ENCODE measurements at regions not wholly inside any gene's neighbourhood (a gene's known extent, or its start where the extent isn't known, plus 50 kb on each side); places are given as distances from the start of the nearest gene placed in this dataset.

DNA sequence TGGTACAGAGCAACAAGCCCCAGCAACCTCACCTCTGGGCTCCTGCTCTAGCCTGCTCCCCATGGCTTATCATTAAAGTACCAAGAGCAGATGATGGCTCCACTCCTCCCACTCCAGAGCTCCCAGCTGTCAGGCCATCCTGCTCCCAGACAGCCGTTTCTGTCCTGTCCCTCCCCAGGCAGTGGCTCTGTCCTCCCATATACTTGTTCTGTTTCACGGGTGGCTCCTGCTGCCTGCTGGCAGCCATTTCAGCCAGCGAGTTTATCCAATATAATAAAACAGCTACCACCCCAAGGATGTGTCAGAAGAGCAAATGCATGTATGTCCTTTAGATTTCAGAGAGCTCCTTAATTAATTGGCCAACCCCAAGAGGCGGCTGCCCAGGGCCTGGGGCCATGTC lies 79.4 kb upstream of the VSTM2B start:
- Histone ChIP-seq H3K9me3 (peaks cover 0 to 8% (median 0%) of the 10 kb centered on the region in 3 donors), H3K4me3 (no peak overlapping the region), H3K36me3 (no peaks in the 10 kb centered on the region), H3K27me3 (peaks cover 36% of the 10 kb centered on the region), H3K4me1 (no peaks in the 10 kb centered on the region), H3K27ac (no peak overlapping the region)
- TF ChIP-seq POLR2A (IDR thresholded peaks at IDR 0.05) (no peak), EP300 (IDR thresholded peaks at IDR 0.05) (no peak), POLR2AphosphoS5 (IDR thresholded peaks at IDR 0.05) (no peak)
- TF ChIP-seq, protein P1, sequence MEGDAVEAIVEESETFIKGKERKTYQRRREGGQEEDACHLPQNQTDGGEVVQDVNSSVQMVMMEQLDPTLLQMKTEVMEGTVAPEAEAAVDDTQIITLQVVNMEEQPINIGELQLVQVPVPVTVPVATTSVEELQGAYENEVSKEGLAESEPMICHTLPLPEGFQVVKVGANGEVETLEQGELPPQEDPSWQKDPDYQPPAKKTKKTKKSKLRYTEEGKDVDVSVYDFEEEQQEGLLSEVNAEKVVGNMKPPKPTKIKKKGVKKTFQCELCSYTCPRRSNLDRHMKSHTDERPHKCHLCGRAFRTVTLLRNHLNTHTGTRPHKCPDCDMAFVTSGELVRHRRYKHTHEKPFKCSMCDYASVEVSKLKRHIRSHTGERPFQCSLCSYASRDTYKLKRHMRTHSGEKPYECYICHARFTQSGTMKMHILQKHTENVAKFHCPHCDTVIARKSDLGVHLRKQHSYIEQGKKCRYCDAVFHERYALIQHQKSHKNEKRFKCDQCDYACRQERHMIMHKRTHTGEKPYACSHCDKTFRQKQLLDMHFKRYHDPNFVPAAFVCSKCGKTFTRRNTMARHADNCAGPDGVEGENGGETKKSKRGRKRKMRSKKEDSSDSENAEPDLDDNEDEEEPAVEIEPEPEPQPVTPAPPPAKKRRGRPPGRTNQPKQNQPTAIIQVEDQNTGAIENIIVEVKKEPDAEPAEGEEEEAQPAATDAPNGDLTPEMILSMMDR (IDR thresholded peaks at IDR 0.05): no peak
- 60% methylated on average over 3 of the region's 4 CpGs; no CpG with 5 or more reads in 1 of the 2 donors for WGBS, 2 donors (ENCODE audit: low coverage in 1 of 2)
- no peak for ATAC-seq

DNA sequence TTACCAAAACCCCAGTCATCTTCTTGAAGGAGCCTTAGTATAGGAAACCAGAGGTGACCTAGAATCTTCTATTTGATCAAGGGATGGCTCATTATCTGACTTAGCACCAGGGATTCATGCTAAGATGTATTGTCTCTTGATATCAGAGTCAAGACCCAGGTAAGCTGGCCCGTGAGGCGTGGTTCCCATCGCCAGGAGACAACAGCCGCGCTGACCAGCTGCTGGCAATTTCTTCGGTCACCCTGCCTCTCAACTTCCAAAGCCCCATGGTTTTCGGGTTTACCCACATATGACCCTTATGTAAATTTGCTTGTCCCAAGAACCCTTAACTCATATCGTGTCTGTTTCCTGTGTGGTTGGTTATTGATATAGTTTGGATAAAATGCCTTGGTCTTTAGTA lies 77.7 kb upstream of the VSTM2B start:
- H3K36me3 ChIP-seq: no peaks in the 10 kb centered on the region
- peaks cover 24% of the 10 kb centered on the region for H3K27me3 ChIP-seq
- H3K4me1 ChIP-seq: no peaks in the 10 kb centered on the region
- TF ChIP-seq EP300 (IDR thresholded peaks at IDR 0.05) (no peak), POLR2AphosphoS5 (IDR thresholded peaks at IDR 0.05) (no peak), POLR2A (IDR thresholded peaks at IDR 0.05) (no peak)
- TF ChIP-seq, protein P1 (IDR thresholded peaks at IDR 0.05): no peak
- no peaks in the 10 kb centered on the region for H3K9me3 ChIP-seq
- WGBS, 2 donors (ENCODE audit: low coverage in 1 of 2): 73 to 86% methylated on average over 8 of the region's 8 CpGs
- H3K27ac ChIP-seq: no peak overlapping the region
- H3K4me3 ChIP-seq: no peak overlapping the region
- no peak for ATAC-seq

DNA sequence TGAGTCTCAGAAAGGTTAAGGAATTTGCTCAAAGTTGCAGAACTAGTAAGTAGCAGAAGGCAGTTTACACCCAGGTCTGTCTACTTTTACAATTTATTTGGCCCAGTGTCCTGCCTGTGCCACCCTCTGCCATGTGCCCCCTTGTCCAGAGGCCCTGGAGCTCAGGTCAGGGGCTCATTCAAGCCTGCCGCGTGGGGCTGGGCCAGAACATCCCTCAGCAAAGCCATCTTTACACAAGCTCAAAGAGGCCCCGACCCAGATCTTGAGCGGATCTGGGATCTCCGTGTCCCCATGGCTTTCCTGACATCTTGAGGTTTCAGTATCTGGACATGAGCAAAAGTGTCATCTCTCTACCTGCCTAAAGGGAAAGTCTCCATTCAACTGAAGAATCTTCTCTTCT lies 76.4 kb upstream of the VSTM2B start:
- no peak overlapping the region for H3K27ac ChIP-seq
- no peak for ATAC-seq
- WGBS, 2 donors (ENCODE audit: low coverage in 1 of 2): 79 to 87% methylated on average over 3 to 5 of the region's 5 CpGs
- no peaks in the 10 kb centered on the region for H3K9me3 ChIP-seq
- no peaks in the 10 kb centered on the region for H3K4me1 ChIP-seq
- no peak overlapping the region for H3K4me3 ChIP-seq
- TF ChIP-seq POLR2AphosphoS5 (IDR thresholded peaks at IDR 0.05): no peak
- TF ChIP-seq, protein P1 (IDR thresholded peaks at IDR 0.05): no peak
- TF ChIP-seq EP300 (IDR thresholded peaks at IDR 0.05): no peak
- no peak for TF ChIP-seq POLR2A (IDR thresholded peaks at IDR 0.05)
- H3K36me3 ChIP-seq: no peaks in the 10 kb centered on the region
- peaks cover 24% of the 10 kb centered on the region for H3K27me3 ChIP-seq

DNA sequence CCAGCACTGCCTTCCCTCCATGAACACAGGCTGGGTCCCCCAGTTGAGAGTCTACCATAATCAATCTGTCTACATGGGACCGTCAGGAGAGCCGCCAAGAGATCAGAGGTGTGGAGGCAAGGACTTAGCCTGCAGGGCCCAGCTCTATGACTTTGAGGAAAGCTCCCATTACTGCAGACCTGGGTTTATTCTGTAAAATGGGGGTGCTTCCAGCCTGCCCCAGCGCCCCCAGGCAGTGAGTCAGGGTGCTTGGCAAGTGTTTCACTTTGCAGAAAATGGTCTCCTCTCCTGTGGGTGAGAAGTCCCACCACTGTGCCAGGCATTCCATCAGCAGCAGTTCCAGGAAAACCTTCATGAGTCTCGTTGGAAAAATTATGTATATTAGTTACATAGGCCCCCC lies 75.5 kb upstream of the VSTM2B start:
- H3K4me3 ChIP-seq: no peak overlapping the region
- TF ChIP-seq EP300 (IDR thresholded peaks at IDR 0.05): no peak
- TF ChIP-seq POLR2AphosphoS5 (IDR thresholded peaks at IDR 0.05): no peak
- TF ChIP-seq POLR2A (IDR thresholded peaks at IDR 0.05): no peak
- TF ChIP-seq, protein P1 (IDR thresholded peaks at IDR 0.05): no peak

DNA sequence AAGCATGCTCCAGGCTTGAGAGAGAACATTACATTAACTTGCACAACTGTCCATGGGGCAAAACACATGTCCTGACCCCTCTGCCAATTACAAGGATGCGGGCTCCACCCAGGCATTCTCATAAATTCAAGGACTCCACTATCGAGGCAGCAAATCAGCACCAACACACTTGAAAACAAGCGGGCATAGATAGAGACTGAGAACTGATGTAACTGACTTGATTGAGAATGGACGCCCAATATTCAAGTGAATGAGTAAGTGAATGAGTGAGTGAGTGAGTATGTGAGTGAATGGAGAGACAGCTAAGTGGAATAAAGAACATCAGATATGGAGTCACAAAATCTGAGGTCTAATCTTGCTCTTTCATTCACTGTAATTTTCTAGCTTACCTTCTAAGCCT lies 75.0 kb upstream of the VSTM2B start:
- peaks cover 17% of the 10 kb centered on the region for H3K27me3 ChIP-seq
- H3K27ac ChIP-seq: no peak overlapping the region
- TF ChIP-seq EP300 (IDR thresholded peaks at IDR 0.05) (no peak), POLR2A (IDR thresholded peaks at IDR 0.05) (no peak), POLR2AphosphoS5 (IDR thresholded peaks at IDR 0.05) (no peak)
- TF ChIP-seq, protein P1 (IDR thresholded peaks at IDR 0.05): no peak
- H3K36me3 ChIP-seq: no peaks in the 10 kb centered on the region
- no peak overlapping the region for H3K4me3 ChIP-seq
- 75% methylated on average over 4 of the region's 4 CpGs; no CpG with 5 or more reads in 1 of the 2 donors for WGBS, 2 donors (ENCODE audit: low coverage in 1 of 2)
- no peaks in the 10 kb centered on the region for H3K4me1 ChIP-seq
- no peak for ATAC-seq
- H3K9me3 ChIP-seq: no peaks in the 10 kb centered on the region

More for the DNA sequence above, 75.5 kb upstream of the VSTM2B start:
- Histone ChIP-seq H3K9me3 (no peaks in the 10 kb centered on the region), H3K27me3 (peaks cover 17% of the 10 kb centered on the region), H3K27ac (no peak overlapping the region), H3K36me3 (no peaks in the 10 kb centered on the region), H3K4me1 (no peaks in the 10 kb centered on the region)
- ATAC-seq: no peak
- WGBS, 2 donors (ENCODE audit: low coverage in 1 of 2): 20 to 38% methylated on average over 1 of the region's 4 CpGs
